ENCODE measurements at regions not wholly inside any gene's neighbourhood (a gene's known extent, or its start where the extent isn't known, plus 50 kb on each side); places are given as distances from the start of the nearest gene placed in this dataset.
"Not testable (repeated sequence)": the region's sequence is repeated elsewhere in the genome, so short reads cannot be mapped to it uniquely, and the experiment has no call there.

GRCh38 chr6:80489911-80490635, 383.6 kb downstream of the BCKDHB start:
- TF ChIP-seq CTCF (IDR thresholded peaks at IDR 0.05; ENCODE audit: low read depth, low read length) = no peak
- no peak overlapping the region for H3K4me3 ChIP-seq (ENCODE audit: low read depth, low read length)
- no peak for DNase-seq (ENCODE audit: low read depth, low spot score)
- in situ Hi-C loops (cut with HindIII; ENCODE audit: low sequenced_read_pairs) = no loop called here

GRCh38 chr6:80488190-80488589, 381.7 kb downstream of the BCKDHB start:
- H3K4me3 ChIP-seq (ENCODE audit: low read depth, low read length) = no peak overlapping the region
- no peak for DNase-seq (ENCODE audit: low read depth, low spot score)
- TF ChIP-seq CTCF (IDR thresholded peaks at IDR 0.05; ENCODE audit: low read depth, low read length) = no peak
- in situ Hi-C loops (cut with HindIII; ENCODE audit: low sequenced_read_pairs) = no loop called here

- H3K4me3 ChIP-seq (ENCODE audit: low read depth, low read length); DNase-seq (ENCODE audit: low read depth, low spot score); in situ Hi-C loops (cut with HindIII; ENCODE audit: low sequenced_read_pairs): not testable (repeated sequence)
Measured at GRCh38 chr6:80485494-80485893, 379.0 kb downstream of the BCKDHB start.

- H3K4me3 ChIP-seq (ENCODE audit: low read depth, low read length) = no peak overlapping the region
- DNase-seq (ENCODE audit: low read depth, low spot score) = no peak
- in situ Hi-C loops (cut with HindIII; ENCODE audit: low sequenced_read_pairs) = no loop called here
- TF ChIP-seq CTCF (IDR thresholded peaks at IDR 0.05; ENCODE audit: low read depth, low read length) = no peak
Measured at GRCh38 chr6:80482056-80482455, 375.6 kb downstream of the BCKDHB start.

GRCh38 chr6:80480421-80481157, 374.1 kb downstream of the BCKDHB start:
- in situ Hi-C loops (cut with HindIII; ENCODE audit: low sequenced_read_pairs) = no loop called here
- no peak for TF ChIP-seq CTCF (IDR thresholded peaks at IDR 0.05; ENCODE audit: low read depth, low read length)
- H3K4me3 ChIP-seq (ENCODE audit: low read depth, low read length) = no peak overlapping the region
- no peak for DNase-seq (ENCODE audit: low read depth, low spot score)

GRCh38 chr6:80478030-80478429, 371.6 kb downstream of the BCKDHB start:
- DNase-seq (ENCODE audit: low read depth, low spot score) = no peak
- TF ChIP-seq CTCF (IDR thresholded peaks at IDR 0.05; ENCODE audit: low read depth, low read length) = no peak
- in situ Hi-C loops (cut with HindIII; ENCODE audit: low sequenced_read_pairs) = no loop called here
- H3K4me3 ChIP-seq (ENCODE audit: low read depth, low read length) = no peak overlapping the region

GRCh38 chr6:80477591-80477990, 371.1 kb downstream of the BCKDHB start:
- TF ChIP-seq CTCF (IDR thresholded peaks at IDR 0.05; ENCODE audit: low read depth, low read length) = no peak
- peak; percentile 22 for DNase-seq (ENCODE audit: low read depth, low spot score)
- H3K4me3 ChIP-seq (ENCODE audit: low read depth, low read length) = no peak overlapping the region
- in situ Hi-C loops (cut with HindIII; ENCODE audit: low sequenced_read_pairs) = no loop called here
